C4-2B (cell line): ENCODE measurements at regions not wholly inside any gene's neighbourhood (a gene's known extent, or its start where the extent isn't known, plus 50 kb on each side); places are given as distances from the start of the nearest gene placed in this dataset.

Experiments
- ZFX ChIP-seq: fragments of 450-650 bp; IDR thresholded peaks from 2 replicates; pipeline ENCODE4 v1.6.1; 2017
- TF ChIP-seq, protein P1 (sequence below): fragments of 450-650 bp; conservative IDR thresholded peaks from 2 replicates; pipeline ENCODE4 v1.5.1; 2017; ENCODE audit warnings: mild to moderate bottlenecking

DNA sequence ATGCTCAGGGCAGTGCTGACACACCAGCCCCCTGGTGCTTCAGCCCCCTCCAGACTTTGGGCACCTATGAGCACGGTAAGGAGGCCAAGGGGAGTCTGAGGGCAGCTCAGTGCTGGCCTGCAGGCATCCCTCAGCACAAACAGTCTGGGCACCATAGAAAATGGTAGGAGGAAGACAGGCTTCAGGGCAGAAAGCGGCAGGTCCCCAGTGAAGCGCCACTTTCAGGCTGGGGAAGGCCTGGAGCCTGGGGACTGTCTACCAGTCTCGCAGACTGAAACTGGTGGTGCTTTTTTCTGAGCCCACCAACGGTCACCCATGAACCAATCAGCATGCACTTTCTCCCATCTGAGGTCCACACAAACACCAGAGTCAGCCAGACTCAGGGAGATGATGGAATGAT lies 1074.7 kb downstream of the PCDH18 start:
- TF ChIP-seq, protein P1, sequence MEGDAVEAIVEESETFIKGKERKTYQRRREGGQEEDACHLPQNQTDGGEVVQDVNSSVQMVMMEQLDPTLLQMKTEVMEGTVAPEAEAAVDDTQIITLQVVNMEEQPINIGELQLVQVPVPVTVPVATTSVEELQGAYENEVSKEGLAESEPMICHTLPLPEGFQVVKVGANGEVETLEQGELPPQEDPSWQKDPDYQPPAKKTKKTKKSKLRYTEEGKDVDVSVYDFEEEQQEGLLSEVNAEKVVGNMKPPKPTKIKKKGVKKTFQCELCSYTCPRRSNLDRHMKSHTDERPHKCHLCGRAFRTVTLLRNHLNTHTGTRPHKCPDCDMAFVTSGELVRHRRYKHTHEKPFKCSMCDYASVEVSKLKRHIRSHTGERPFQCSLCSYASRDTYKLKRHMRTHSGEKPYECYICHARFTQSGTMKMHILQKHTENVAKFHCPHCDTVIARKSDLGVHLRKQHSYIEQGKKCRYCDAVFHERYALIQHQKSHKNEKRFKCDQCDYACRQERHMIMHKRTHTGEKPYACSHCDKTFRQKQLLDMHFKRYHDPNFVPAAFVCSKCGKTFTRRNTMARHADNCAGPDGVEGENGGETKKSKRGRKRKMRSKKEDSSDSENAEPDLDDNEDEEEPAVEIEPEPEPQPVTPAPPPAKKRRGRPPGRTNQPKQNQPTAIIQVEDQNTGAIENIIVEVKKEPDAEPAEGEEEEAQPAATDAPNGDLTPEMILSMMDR, result no peak
- TF ChIP-seq ZFX, result no peak
